ENCODE measurements at regions not wholly inside any gene's neighbourhood (a gene's known extent, or its start where the extent isn't known, plus 50 kb on each side); places are given as distances from the start of the nearest gene placed in this dataset.

- TF ChIP-seq CTCF (conservative IDR thresholded peaks at IDR 0.05 in 1 of 2, IDR thresholded peaks at IDR 0.05 in 1 of 2; ENCODE audit: low read depth in 1 of 2, low read length in 2 of 2) (no peak), EZH2 (IDR thresholded peaks at IDR 0.05; ENCODE audit: low read length, missing control alignments) (no peak)
Observed at GRCh38 chr16:48075398-48075797, 80.4 kb downstream of the ABCC12 start.

Data from fibroblast of lung (primary cell).